Thyroid gland (tissue), 4 donors: ENCODE measurements at regions not wholly inside any gene's neighbourhood (a gene's known extent, or its start where the extent isn't known, plus 50 kb on each side); places are given as distances from the start of the nearest gene placed in this dataset.

Experiments
- DNase-seq, 2 donors: peaks; one replicate each; pipeline ENCODE4 v3.0.0-alpha.2; 2019
- H3K27ac ChIP-seq, 3 donors: fragments of 200-600 bp; sonication (generic); 1 replicate in 2 of 3; 2 replicates in 1 of 3; pipeline ENCODE4 v1.5.1; 2016 to 2019; ENCODE audit warnings: mild to moderate bottlenecking in 1 of 3, moderate library complexity in 1 of 3
- H3K27me3 ChIP-seq: fragments of 200-600 bp; sonication (generic); one replicate; pipeline ENCODE4 v1.5.1; 2019
- H3K36me3 ChIP-seq, 2 donors: fragments of 200-600 bp; sonication (generic); one replicate each; pipeline ENCODE4 v1.5.1; 2016 to 2019
- H3K4me1 ChIP-seq, 2 donors: fragments of 200-600 bp; sonication (generic); one replicate each; pipeline ENCODE4 v1.5.1; 2017 to 2019
- H3K4me3 ChIP-seq, 3 donors: fragments of 200-600 bp; sonication (generic); replicated peaks in 1 of 3; 1 replicate in 2 of 3; 2 replicates in 1 of 3; pipeline ENCODE4 v1.5.1; 2016; ENCODE audit warnings: mild to moderate bottlenecking in 1 of 3
- H3K9me3 ChIP-seq: fragments of 200-600 bp; sonication (generic); one replicate; pipeline ENCODE4 v1.5.1; 2017
- POLR2A ChIP-seq, 2 donors: fragments of 450-650 bp; IDR thresholded peaks; one replicate each; pipeline ENCODE4 v1.6.1; 2017; ENCODE audit warnings: antibody characterized with exemption in 2 of 2, mild to moderate bottlenecking in 2 of 2, moderate library complexity in 1 of 2
- WGBS, 2 donors: methylation state at CpG; one replicate each; pipeline ENCODE4 v1.1.5; 2017; 5-methylcytosine and 5-hydroxymethylcytosine counted together
- intact Hi-C: fragments of 100-400 bp; cut with DNase I; formaldehyde crosslinking; loops from one replicate; pipeline ENCODE4 v1.15.1; 2023
- TF ChIP-seq, protein P1 (sequence below), 6 experiments: fragments of 200-600 bp in 3 of 6; fragments of 450-650 bp in 3 of 6; sonication (generic) in 3 of 6; IDR thresholded peaks; one replicate each; pipeline ENCODE4 v1.5.1; 2016 to 2019; ENCODE audit warnings: antibody characterized with exemption in 6 of 6, mild to moderate bottlenecking in 2 of 6, inconsistent platforms in 1 of 6, moderate library complexity in 1 of 6

DNA sequence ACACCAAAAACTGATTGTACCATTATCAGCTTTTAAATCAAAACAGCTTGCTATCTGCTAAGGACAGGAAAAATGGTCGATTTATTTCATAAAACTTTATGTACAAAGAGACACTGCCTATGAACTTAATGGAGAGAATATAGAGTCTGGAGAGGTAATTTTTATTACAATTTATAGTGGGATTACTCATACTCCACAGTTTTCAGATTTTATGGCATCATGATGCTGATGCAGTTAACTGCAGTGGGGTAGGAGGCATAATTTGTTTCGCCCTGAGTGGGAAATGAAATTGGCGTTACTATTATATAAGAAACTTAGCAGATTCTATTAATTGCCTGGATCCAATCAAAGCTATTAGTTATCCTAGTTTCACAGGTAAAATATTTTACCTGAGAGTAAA is 301.4 kb downstream of the KLF12 start:
- Histone ChIP-seq H3K27ac (no peak overlapping the region), H3K36me3 (no peaks in the 10 kb centered on the region), H3K4me1 (no peaks in the 10 kb centered on the region), H3K9me3 (no peaks in the 10 kb centered on the region), H3K27me3 (no peaks in the 10 kb centered on the region), H3K4me3 (no peak overlapping the region)
- TF ChIP-seq POLR2A (IDR thresholded peaks at IDR 0.05) = no peak
- TF ChIP-seq, protein P1, sequence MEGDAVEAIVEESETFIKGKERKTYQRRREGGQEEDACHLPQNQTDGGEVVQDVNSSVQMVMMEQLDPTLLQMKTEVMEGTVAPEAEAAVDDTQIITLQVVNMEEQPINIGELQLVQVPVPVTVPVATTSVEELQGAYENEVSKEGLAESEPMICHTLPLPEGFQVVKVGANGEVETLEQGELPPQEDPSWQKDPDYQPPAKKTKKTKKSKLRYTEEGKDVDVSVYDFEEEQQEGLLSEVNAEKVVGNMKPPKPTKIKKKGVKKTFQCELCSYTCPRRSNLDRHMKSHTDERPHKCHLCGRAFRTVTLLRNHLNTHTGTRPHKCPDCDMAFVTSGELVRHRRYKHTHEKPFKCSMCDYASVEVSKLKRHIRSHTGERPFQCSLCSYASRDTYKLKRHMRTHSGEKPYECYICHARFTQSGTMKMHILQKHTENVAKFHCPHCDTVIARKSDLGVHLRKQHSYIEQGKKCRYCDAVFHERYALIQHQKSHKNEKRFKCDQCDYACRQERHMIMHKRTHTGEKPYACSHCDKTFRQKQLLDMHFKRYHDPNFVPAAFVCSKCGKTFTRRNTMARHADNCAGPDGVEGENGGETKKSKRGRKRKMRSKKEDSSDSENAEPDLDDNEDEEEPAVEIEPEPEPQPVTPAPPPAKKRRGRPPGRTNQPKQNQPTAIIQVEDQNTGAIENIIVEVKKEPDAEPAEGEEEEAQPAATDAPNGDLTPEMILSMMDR (IDR thresholded peaks at IDR 0.05) = no peak
- 93% methylated on average over 3 of the region's 3 CpGs for WGBS, 2 donors
- no peak for DNase-seq
- intact Hi-C loops = loop anchor here (10.0 kb wide), 1 partner anchor 452 kb away; no protein-coding TSS in a partner anchor

DNA sequence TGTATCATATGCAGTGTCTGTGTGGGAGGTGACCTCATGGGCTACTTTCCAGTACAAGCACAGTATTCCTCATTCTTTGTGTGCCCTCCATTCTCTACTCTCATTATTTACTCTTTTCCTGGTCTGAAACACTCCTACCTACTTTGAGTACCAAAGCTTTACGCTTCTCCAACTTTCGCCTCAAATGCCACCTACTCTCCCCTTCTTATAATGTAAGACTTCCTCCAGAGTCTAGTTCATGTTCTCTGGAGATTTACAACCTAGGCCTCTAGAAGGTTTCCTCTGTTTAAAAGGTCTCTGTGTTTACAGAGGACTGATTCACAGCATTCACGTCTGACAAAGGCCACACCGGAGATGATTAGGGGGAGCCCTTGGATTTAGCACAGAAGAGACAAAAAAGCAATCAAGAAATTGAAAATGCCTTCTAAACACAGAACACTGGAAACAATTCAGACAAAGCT is 302.0 kb downstream of the KLF12 start:
- H3K36me3 ChIP-seq = no peaks in the 10 kb centered on the region
- intact Hi-C loops = loop anchor here (10.0 kb wide), 1 partner anchor 453 kb away; no protein-coding TSS in a partner anchor
- H3K27ac ChIP-seq = no peak overlapping the region
- no peaks in the 10 kb centered on the region for H3K4me1 ChIP-seq
- no peak overlapping the region for H3K4me3 ChIP-seq
- TF ChIP-seq, protein P1 (IDR thresholded peaks at IDR 0.05) = no peak
- TF ChIP-seq POLR2A (IDR thresholded peaks at IDR 0.05) = no peak
- WGBS, 2 donors = 85 to 86% methylated on average over 4 of the region's 4 CpGs
- H3K9me3 ChIP-seq = no peaks in the 10 kb centered on the region
- H3K27me3 ChIP-seq = no peaks in the 10 kb centered on the region
- no peak for DNase-seq

DNA sequence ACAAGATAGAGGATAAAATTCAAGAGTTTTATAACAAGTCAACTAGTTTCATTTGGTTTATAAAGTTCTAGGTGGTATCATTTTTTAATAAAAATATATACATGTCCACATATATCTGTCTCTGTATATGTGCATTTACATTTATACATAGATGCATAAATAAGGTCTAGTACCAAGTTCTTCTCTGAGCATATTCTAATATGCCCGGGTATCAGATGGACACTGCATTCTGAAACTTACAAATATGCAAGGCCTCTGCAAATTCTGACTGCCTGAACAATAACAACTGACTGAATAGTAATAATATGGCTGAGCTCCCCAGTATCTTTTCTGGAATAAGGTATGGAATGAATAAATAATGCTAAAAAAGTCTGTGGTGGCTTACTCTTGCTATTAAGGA is 304.8 kb downstream of the KLF12 start:
- intact Hi-C loops = no loop called here
- TF ChIP-seq, protein P1 (IDR thresholded peaks at IDR 0.05) = no peak
- TF ChIP-seq POLR2A (IDR thresholded peaks at IDR 0.05) = no peak
- Histone ChIP-seq H3K36me3 (no peaks in the 10 kb centered on the region), H3K4me3 (no peak overlapping the region), H3K27ac (no peak overlapping the region), H3K4me1 (no peaks in the 10 kb centered on the region), H3K9me3 (no peaks in the 10 kb centered on the region), H3K27me3 (no peaks in the 10 kb centered on the region)
- no peak for DNase-seq
- 100% methylated on average over 1 of the region's 1 CpG for WGBS, 2 donors

DNA sequence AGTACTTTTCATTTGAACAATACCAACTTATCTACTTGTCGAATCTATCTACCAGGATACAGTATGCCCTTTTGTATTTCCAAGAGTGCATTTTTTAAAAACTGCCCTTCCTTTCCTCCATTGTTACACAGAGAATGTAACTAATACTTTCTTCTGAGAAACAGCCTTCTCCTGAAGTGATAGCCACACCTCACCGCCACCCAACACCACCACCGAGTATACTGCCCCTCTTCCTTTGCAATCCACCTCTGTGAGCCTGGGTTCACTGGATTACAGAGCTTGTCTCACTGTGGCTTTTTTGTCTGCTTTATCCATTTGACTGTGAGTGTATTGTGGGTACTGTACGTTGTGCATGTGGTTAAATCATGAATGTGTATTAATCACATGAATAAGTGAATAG is 305.4 kb downstream of the KLF12 start:
- 81 to 83% methylated on average over 4 of the region's 4 CpGs for WGBS, 2 donors
- no peaks in the 10 kb centered on the region for H3K9me3 ChIP-seq
- H3K27ac ChIP-seq = no peak overlapping the region
- no peak for DNase-seq
- no peaks in the 10 kb centered on the region for H3K27me3 ChIP-seq
- no peak overlapping the region for H3K4me3 ChIP-seq
- H3K4me1 ChIP-seq = no peaks in the 10 kb centered on the region
- H3K36me3 ChIP-seq = no peaks in the 10 kb centered on the region
- TF ChIP-seq, protein P1 (IDR thresholded peaks at IDR 0.05) = no peak
- no peak for TF ChIP-seq POLR2A (IDR thresholded peaks at IDR 0.05)
- intact Hi-C loops = no loop called here

DNA sequence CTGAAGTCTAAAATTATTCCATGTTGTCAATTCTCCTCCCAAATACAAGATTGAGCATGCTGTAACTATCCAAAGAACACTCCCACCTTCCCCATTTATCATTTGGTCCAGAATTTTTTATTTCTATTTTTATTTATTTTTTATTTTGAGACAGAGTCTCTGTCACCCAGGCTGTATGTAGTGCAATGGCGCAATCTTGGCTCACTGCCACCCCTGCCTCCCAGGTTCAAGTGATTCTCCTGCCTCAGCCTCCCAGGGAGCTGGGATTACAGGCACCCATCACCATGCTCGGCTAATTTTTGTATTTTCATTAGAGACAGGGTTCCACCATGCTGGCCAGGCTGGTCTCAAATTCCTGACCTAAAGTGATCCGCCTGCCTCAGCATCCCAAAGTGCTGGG is 306.8 kb downstream of the KLF12 start:
- no peak for DNase-seq
- TF ChIP-seq, protein P1 (IDR thresholded peaks at IDR 0.05) = no peak
- no peak for TF ChIP-seq POLR2A (IDR thresholded peaks at IDR 0.05)
- intact Hi-C loops = no loop called here
- H3K9me3 ChIP-seq = no peaks in the 10 kb centered on the region
- no peaks in the 10 kb centered on the region for H3K36me3 ChIP-seq
- no peak overlapping the region for H3K27ac ChIP-seq
- WGBS, 2 donors = 92 to 100% methylated on average over 3 of the region's 3 CpGs
- no peaks in the 10 kb centered on the region for H3K4me1 ChIP-seq
- H3K4me3 ChIP-seq = no peak overlapping the region
- H3K27me3 ChIP-seq = no peaks in the 10 kb centered on the region
